ENCODE measurements at regions not wholly inside any gene's neighbourhood (a gene's known extent, or its start where the extent isn't known, plus 50 kb on each side); places are given as distances from the start of the nearest gene placed in this dataset.

DNA sequence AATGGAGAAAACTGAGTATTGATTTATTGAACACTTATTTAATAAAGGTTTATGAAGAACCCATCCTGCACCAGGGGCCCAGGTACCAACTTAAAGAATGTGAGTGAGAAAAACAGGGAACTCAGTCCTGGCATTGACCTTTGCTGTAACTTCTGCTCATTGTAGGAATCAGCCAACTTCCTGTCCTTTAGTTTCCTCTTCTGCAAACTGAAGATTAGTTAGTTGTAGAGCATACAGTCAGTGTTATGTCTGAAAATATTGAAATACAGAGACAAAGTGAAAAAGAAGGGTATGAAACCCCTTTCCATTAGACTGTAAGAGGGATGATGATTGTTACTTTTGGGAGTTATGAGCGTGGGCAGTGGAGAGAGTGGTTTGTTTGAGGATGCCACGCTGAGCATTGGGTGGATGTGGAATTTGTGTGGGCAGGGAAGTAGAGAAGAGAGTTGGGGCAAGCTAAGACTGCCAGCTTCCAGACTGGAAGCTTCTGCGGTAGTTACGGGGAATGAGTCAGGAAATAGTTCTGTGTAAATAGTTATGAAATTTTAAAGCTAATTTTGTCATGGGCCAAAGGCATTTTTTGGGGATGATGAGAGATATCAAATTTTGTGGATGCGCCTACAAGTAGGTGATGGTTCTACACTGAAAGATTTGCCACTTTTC is 89.2 kb downstream of the GPR88 start:
- Histone ChIP-seq H3K4me3 (ENCODE audit: low read depth in 1 of 2, low read length in 2 of 2) (no peak overlapping the region), H3K79me2 (ENCODE audit: insufficient read depth, low read length) (no peaks in the 10 kb centered on the region), H3K4me2 (ENCODE audit: insufficient read depth, low read length) (no peak overlapping the region), H3K4me1 (ENCODE audit: insufficient read depth, low read length) (peaks cover 11% of the 10 kb centered on the region), H3K27ac (ENCODE audit: low read length) (no peak overlapping the region), H3K9ac (ENCODE audit: low read depth, low read length) (no peak overlapping the region), H3K27me3 (ENCODE audit: insufficient read depth, low read length, poor library complexity) (no peaks in the 10 kb centered on the region), H3K9me3 (ENCODE audit: insufficient read depth, low read length, severe bottlenecking) (no peaks in the 10 kb centered on the region), H2AFZ (ENCODE audit: low read depth, low read length) (no peak overlapping the region), H3K36me3 (ENCODE audit: insufficient read depth, low read length) (no peaks in the 10 kb centered on the region), H4K20me1 (ENCODE audit: insufficient read depth, low read length) (no peaks in the 10 kb centered on the region)
- ATAC-seq (ENCODE audit: insufficient read depth, low read depth), result no peak
- no peak for TF ChIP-seq EZH2 (IDR thresholded peaks at IDR 0.05; ENCODE audit: borderline replicate concordance, low read depth, low read length, severe bottlenecking)
- TF ChIP-seq, protein P1, sequence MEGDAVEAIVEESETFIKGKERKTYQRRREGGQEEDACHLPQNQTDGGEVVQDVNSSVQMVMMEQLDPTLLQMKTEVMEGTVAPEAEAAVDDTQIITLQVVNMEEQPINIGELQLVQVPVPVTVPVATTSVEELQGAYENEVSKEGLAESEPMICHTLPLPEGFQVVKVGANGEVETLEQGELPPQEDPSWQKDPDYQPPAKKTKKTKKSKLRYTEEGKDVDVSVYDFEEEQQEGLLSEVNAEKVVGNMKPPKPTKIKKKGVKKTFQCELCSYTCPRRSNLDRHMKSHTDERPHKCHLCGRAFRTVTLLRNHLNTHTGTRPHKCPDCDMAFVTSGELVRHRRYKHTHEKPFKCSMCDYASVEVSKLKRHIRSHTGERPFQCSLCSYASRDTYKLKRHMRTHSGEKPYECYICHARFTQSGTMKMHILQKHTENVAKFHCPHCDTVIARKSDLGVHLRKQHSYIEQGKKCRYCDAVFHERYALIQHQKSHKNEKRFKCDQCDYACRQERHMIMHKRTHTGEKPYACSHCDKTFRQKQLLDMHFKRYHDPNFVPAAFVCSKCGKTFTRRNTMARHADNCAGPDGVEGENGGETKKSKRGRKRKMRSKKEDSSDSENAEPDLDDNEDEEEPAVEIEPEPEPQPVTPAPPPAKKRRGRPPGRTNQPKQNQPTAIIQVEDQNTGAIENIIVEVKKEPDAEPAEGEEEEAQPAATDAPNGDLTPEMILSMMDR (IDR thresholded peaks at IDR 0.05; ENCODE audit: borderline replicate concordance, extremely low read depth, low read length, poor library complexity, severe bottlenecking), result no peak
- DNase-seq, result no peak

GRCh38 chr1:100627936-100628335 is 90.0 kb downstream of the GPR88 start:
- H3K4me1 ChIP-seq (ENCODE audit: insufficient read depth, low read length), result peaks cover 11% of the 10 kb centered on the region
- no peak overlapping the region for H3K9ac ChIP-seq (ENCODE audit: low read depth, low read length)
- TF ChIP-seq, protein P1 (IDR thresholded peaks at IDR 0.05; ENCODE audit: borderline replicate concordance, extremely low read depth, low read length, poor library complexity, severe bottlenecking), result no peak
- no peak for TF ChIP-seq EZH2 (IDR thresholded peaks at IDR 0.05; ENCODE audit: borderline replicate concordance, low read depth, low read length, severe bottlenecking)
- no peaks in the 10 kb centered on the region for H3K36me3 ChIP-seq (ENCODE audit: insufficient read depth, low read length)
- no peak overlapping the region for H3K4me3 ChIP-seq (ENCODE audit: low read depth in 1 of 2, low read length in 2 of 2)
- H3K4me2 ChIP-seq (ENCODE audit: insufficient read depth, low read length), result no peak overlapping the region
- no peak overlapping the region for H3K27ac ChIP-seq (ENCODE audit: low read length)
- H2AFZ ChIP-seq (ENCODE audit: low read depth, low read length), result no peak overlapping the region
- no peak for ATAC-seq (ENCODE audit: insufficient read depth, low read depth)
- no peaks in the 10 kb centered on the region for H3K79me2 ChIP-seq (ENCODE audit: insufficient read depth, low read length)
- H3K27me3 ChIP-seq (ENCODE audit: insufficient read depth, low read length, poor library complexity), result no peaks in the 10 kb centered on the region
- H4K20me1 ChIP-seq (ENCODE audit: insufficient read depth, low read length), result no peaks in the 10 kb centered on the region
- DNase-seq, result no peak
- no peaks in the 10 kb centered on the region for H3K9me3 ChIP-seq (ENCODE audit: insufficient read depth, low read length, severe bottlenecking)

DNA sequence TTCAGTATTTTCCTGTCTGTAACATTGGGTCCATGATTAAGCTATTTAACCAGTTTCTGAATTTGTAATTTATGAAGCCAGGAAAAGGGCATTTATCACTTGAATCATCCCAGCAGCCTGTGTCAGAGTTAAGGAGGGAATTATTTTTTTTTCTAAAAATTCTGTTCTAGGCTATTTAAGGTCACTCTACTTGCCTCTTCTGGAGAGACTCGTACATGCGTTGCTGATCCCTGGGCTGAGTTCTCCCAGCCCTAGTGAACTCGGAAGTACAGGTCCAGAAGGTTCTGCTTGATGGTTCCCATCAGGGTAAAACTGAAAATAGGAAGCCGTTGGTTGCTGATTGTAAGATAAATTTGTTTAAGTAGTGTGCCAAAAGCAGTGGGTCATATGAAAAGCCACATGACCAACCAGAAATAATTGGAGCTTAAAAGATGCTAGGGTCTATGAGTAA is 90.7 kb downstream of the GPR88 start:
- H3K4me1 ChIP-seq (ENCODE audit: insufficient read depth, low read length), result peaks cover 11% of the 10 kb centered on the region
- H3K36me3 ChIP-seq (ENCODE audit: insufficient read depth, low read length), result no peaks in the 10 kb centered on the region
- H3K4me3 ChIP-seq (ENCODE audit: low read depth in 1 of 2, low read length in 2 of 2), result no peak overlapping the region
- H3K27me3 ChIP-seq (ENCODE audit: insufficient read depth, low read length, poor library complexity), result no peaks in the 10 kb centered on the region
- H3K4me2 ChIP-seq (ENCODE audit: insufficient read depth, low read length), result no peak overlapping the region
- no peaks in the 10 kb centered on the region for H3K79me2 ChIP-seq (ENCODE audit: insufficient read depth, low read length)
- no peak overlapping the region for H2AFZ ChIP-seq (ENCODE audit: low read depth, low read length)
- H3K27ac ChIP-seq (ENCODE audit: low read length), result no peak overlapping the region
- H3K9ac ChIP-seq (ENCODE audit: low read depth, low read length), result no peak overlapping the region
- H3K9me3 ChIP-seq (ENCODE audit: insufficient read depth, low read length, severe bottlenecking), result no peaks in the 10 kb centered on the region
- DNase-seq (no peak), ATAC-seq (ENCODE audit: insufficient read depth, low read depth) (no peak)
- no peak for TF ChIP-seq EZH2 (IDR thresholded peaks at IDR 0.05; ENCODE audit: borderline replicate concordance, low read depth, low read length, severe bottlenecking)
- TF ChIP-seq, protein P1 (IDR thresholded peaks at IDR 0.05; ENCODE audit: borderline replicate concordance, extremely low read depth, low read length, poor library complexity, severe bottlenecking), result no peak
- no peaks in the 10 kb centered on the region for H4K20me1 ChIP-seq (ENCODE audit: insufficient read depth, low read length)

Data from DND-41 (cell line).